T-helper 2 cell treated with Interferon-gamma antibody and Interleukin-4, amounts not matched to agents 100 ng/mL and 5 ng/mL, for 36 hours (primary cell): ENCODE measurements at regions not wholly inside any gene's neighbourhood (a gene's known extent, or its start where the extent isn't known, plus 50 kb on each side); places are given as distances from the start of the nearest gene placed in this dataset.

ENCODE experiments used
- intact Hi-C: fragments of 100-400 bp; cut with micrococcal nuclease; formaldehyde crosslinking; loops from one replicate; pipeline ENCODE4 v1.15.1; 2023

DNA sequence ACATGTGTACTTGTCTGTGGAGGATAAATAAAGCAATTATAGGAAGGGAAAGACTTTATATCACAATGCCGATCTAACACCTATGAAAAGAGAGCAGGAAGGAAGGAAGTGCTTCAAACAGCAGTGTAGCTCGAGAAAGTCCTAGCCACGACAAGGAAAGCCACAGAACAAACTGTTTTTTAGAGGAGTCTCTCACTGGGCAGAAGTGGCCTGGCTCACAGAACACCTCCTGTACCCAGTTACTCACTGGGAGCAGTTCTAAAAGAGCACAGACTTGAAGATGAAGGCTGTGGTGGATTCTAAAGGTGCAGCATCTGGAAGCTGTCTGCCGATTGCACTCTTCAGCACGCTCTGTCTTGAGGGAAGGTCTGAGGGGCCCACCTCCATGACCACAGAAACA lies 248.8 kb upstream of the ATP11B start:
- intact Hi-C loops: no loop called here

DNA sequence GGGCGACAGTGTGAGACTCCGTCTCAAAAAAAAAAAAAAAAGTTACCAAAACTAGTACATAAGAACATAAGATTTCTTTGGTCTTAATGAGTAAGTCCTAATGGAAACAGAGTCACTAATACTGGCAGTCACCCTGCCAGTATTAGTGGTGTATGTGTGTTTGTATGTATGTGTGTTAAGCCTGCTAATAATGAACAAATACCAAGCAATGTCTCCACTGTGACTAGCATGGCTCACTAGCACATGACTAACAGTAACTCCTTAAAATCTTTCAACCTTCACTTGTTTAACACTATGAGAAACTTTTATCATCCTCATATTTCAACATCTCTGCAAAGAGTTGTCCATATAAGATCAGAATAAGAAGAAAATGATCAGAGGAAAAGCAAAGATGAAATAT lies 231.0 kb upstream of the ATP11B start:
- intact Hi-C loops: no loop called here

DNA sequence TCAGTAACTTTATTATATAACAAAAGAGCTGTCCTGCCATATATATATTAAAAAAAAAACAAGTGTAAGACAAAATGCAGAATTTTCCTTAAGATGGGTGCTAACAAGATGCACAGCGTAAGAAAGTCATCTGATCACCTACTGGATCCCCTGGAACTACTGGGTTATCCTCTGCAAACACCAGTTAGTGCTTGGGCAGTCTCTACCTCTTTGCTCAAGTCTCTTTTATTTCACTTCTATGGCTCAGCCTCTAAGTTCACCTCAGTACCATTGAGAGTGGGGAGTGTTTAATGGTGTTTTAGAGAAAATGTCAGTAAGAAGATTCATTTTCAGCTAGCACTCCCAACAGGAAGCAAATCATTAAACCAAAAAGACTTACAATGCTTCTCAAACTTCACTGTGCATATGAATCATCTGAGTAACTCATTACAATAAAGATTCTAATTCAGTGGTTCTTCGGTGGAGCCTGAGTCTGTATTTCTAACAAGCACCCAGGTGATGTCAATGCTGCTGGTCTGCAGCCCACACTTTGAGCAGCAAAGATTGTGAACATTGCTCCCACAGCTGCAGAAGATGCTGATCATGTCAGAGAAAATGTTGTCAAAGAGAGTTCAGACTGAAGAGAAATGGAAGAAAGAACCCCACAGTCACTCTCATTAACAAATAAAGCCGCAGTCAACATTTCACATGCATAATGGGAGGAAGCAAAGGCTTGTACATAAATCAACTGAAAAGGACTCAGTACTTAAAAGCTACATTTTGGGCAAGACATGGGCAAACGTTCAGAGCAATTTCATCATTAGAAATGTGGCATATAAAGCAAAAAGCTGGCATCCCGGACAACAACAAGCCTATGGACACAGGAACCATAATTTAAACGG lies 227.1 kb upstream of the ATP11B start:
- intact Hi-C loops: no loop called here

DNA sequence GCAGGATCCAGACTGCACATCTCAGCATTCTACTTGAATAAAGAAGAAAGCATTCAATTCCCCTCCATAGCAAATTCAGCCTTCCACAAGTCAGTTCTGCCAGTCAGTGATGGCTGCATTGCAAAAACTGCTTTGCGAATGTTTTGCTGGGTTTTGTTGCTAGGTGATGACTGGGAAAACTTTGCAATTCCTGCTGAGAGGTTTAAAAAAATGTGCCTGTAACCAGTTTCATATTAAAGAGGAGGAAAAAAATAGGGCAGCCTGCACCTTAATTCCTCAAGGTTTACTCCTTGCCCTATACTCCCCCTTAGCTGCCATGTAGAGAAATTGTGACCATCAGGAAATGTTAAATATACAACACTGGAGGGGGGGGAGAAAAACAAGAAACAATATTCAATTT lies 225.6 kb upstream of the ATP11B start:
- intact Hi-C loops: no loop called here

DNA sequence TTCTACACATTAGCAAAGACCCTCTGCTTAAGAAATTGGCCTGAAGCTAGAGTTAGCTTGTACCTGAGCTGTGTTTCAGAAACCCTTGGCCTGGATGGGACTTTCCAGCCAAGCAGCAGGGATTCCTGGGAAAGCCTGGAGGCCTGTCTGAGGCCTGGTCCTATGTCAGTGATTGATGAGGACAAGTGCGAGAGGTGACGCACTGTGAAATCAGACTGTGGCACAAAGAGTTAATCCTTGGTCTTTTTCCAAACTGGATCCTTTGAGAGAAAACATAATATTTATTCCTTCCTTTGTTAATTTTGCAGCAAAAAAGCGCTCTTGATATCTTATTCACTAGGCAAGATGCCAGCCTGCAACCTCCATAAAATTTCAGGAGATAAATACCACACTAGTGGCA lies 225.0 kb upstream of the ATP11B start:
- intact Hi-C loops: no loop called here

DNA sequence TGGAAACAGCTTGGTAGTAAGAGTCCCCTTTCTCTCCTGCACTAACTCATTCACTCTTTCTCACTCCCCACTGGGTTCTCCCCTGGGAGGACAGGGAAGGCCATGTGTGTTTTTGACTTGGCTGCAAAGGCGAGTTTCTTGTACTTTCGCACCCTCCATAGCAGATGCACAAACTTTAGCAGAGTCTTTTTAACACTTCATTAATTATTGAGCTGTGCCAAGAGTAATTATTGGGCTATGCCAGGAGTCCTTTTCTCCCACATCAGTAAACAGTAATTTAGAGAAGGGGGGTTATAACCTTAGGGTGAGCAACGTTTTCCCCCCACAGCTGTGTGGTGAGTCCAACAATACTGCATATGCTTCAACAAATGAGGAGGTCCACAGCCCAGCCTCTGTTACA lies 224.4 kb upstream of the ATP11B start:
- intact Hi-C loops: no loop called here

DNA sequence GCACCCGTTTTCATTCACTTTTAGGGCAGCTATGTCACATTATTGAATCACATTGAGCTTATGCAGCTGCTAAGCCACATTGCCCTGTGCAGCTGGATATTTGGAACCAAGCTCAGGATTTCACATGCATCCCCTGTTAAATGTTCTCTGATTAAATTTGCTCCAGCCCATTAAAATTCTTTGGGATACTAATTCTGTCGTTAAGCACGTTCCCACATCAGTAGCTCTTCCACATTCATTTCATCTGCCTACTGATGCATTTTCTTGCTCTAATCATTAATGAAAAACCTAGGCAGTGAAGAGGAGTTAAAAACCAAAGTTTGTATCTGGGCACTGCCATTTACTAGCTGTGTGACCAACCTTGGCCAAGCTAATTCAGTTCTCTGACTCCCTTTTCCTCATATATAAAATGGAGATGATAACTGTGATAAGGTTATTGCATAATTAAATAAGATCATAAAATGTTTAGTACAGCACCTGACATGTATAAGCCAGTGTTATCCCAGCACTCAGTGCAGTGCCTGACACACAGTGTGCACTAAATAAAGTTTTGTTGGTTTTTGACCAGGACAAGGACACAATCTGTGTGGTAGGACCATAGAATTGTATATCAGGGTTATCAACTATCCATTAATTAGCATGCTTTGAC lies 222.2 kb upstream of the ATP11B start:
- intact Hi-C loops: no loop called here

DNA sequence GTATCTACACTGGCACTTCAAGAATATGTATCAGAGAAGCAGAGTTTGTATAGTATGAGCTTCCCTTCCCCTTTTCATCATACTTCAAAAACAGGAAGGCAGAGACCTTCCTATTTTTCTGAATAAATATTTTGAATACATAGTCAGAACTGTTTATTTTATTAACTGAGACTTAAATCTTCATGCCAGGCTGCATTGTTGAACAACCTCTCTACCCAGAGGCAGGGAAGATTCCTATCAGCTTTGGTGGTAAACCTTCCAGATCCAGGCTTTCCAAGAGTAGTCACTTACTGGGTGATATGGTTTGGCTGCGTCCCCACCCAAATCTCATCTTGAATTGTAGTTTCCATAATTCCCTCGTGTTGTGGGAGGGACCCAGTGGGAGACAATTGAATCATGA lies 217.4 kb upstream of the ATP11B start:
- intact Hi-C loops: no loop called here

DNA sequence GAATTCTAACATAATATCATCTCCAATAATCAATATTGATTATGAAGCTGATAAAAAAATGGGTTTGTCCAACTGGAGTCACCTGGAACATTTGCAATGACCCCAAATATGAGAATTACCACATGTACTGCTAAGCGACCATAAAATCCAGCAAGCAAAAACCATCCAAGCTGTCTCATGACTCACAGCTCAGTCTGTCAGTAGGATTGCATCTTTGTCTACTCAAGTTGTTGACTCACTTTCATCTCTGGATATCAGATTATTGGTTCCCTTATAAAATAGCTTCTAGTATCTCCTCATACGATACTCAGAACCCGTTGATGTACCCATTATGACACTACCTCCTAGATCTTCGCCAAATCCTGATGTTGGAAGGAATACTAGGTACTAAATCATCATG lies 209.8 kb upstream of the ATP11B start:
- intact Hi-C loops: no loop called here

DNA sequence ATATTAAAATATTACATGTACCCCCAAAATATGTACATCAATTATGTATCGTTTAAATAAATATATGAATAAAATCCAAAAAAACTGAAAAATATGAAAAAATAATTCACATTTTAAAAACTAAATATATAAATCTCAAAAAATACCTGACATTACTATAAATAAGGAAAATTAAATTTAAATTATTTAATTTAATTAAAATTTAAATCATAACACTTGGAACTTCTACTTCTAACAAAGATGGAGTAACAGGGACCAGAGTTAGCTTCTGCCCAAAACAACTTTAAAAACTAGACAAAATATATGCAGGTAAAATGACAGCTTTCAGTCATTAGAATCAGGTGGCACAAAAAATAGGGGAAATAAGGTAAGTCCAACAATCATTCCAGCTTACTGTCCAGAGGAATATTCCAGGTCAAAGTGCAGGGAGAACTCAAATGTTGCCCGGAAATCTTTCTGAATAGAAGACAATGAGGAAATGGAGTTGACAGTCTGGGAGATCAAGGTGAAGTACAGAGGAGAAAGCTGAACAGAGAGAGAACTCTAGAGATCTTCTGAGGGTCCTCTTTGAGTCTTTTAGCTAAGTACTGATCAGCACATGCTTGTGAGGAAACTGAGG lies 207.7 kb upstream of the ATP11B start:
- intact Hi-C loops: no loop called here

DNA sequence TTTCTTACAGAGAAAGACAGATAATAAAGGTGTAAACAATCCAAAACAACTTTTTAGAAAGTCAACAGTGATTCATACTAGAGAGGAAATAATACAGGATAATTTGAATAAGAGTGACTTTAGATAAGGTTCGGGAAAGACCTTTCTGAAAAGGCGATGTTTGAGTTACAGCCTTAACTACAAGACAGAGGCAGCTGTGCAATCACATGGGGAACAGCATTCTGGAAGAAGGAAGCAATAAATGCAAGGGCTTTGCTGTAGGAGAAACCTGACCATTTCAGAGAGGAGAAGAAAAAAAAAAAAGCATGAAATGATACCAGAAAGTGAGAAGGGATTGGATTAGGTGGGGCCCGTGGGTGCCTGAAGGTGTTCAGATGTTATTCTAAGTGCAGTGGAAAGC lies 200.6 kb upstream of the ATP11B start:
- intact Hi-C loops: no loop called here

DNA sequence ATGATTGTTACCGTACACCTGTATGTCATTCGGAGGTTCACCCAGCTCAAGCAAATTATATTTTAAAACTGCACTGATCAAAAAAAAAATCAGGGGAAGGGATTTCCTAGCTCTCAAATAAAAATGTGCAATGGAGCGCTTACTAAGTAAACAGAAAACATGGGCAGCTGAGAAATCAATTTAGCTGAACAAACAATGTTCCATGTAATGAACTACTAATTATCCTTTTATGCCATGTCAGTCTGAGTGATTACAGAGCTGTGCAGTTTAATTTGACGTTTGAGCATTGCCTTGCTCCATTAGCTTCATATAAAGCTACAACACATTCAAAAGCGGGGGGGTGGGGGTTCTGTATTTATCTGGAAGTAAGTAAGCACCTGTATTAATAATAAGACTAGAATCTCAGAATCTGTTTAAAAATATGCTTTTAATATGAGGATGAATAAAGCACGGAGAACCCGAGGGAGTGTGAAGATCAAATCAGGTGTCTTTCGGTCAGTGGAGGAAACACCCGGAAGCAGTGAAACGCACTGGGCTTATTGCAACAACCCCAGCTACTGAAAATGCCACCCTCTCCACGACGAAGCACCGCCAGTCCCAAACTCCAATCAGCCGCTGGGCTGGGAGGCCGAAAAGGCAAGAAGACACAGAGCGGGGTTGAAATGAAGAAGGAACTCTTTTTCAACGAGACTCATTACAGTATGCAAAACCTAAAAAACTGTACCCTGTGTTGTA lies 196.5 kb upstream of the ATP11B start:
- intact Hi-C loops: no loop called here

DNA sequence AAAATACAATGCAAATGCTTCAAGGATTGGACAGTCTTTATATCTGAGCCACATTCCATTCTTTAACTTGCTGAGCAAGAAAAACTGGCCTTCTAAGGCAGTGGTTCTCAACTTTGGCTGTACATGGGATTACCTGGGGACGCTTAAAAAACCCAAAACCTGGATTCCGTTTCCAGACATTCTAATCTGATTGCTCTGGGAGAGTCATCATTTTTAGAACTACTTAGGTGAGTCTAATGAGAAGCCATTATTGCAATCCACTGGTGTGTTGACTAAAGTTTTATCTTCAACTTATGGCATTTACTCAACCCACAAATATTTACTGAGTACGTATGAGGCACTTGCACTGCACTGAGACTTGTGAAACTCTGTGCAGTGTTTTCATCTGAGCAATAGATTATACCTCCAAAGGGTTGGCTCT lies 195.7 kb upstream of the ATP11B start:
- intact Hi-C loops: no loop called here

DNA sequence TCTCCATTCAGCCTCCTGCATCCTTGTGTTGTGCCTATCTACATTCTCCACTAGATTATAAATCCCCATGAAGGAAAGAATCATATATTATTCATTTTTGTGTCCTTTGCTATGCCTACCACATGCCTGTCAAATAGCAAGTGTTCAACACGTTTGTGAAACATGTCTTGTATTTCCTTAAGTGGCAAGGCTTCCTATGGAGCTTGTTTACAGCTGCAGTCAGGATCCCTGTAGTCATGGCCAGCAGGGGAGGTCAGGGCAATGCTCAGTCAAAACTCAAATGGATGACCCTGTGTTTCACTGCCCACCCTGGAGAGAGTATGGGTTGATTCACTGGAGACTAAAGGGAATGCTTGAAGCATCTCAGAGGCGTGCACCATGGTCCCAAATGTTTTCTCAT lies 191.7 kb upstream of the ATP11B start:
- intact Hi-C loops: no loop called here

DNA sequence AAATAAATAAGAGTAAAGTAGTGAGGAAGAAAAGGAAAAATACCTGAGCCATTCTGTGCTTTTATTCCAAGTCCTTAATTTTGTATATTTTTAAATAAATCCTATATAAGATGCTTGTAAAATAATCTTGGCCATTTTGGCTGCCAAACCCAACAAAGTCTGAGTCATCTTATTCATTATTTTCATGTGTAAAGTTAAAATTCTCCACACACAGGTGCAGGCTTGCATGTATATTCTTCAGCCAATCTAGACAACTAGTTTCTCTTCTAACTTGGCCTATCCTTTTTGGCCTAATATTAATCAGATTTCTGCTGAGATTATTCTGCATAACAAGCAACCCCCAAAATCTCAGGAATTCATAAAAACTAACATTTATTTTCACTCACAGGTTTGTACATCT lies 189.8 kb upstream of the ATP11B start:
- intact Hi-C loops: no loop called here

DNA sequence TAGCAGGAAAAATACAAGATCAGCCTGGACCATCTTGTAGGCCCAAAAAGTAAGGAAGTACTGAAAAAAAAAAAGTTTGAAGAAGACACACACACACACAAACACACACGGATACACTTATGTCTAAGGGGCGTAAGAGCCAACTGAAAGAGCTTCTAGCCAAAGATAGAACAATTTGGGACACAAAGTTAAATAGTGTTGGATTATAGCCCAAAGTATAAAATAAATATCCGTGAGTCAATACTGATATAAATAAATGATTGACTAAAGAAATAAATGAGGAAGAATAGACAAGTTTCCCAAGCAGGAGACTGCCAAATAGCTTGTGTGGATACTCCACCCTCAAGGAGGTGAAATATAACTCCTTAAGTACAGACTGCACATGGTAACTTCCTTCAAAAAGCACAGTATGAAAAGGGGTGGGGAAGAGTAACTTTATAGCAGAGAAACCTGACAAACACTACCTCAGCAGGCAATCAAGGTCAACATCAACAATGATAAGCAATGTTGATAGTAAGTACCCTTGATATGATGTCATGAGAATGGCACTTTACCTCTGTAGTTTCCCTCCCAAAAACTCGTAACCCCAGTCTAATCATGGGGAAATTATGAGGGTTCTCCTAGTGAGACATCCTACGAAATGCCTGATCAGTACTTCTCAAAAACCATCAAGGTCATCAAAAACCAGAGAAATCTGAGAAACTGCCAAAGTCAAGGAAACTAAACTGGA lies 187.3 kb upstream of the ATP11B start:
- intact Hi-C loops: no loop called here

DNA sequence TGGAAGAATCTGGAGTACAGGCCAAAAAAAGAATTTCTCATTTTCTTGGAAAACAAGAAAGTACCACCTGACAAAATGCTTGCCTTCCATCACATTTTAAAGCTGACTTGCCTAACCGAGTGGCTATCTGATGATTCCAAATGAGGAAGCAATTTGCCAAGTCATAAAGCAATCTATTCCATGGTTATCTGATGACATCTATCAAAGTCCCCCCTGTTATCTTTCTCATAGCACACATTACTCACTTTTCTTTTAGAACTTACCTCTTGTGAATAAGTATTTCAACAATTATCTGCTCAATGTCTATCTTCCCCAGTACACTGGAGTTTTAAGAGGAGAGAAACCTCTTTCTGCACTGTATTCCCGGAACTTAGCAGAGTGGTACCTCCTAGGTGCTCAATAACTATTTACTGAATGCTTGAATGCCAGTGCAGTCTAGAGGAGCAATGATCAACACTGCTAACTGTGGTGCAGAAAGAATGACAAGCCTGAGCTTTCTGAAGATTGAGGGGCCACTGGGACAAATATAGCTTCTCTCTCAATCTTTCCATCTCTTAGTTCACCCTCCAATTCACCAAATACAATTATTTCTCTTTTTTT lies 186.3 kb upstream of the ATP11B start:
- intact Hi-C loops: no loop called here

DNA sequence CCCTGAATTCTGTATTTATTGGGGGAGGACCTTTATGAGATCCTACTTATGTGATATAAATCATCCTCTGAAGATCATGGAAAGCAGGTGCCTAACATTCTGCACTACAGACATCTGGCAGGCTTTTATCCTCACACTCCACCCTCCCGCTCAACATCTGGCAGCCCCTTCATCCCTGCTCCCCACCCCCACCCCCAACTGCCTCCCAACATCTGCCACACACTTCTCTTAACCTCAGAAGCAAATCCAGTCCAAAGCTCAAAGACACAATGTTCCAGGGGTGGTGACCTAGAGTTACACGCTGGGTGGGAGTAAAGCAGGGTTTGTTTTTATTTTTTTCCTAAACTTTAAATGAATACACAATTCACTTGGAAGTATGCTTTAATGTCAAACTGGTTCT lies 184.5 kb upstream of the ATP11B start:
- intact Hi-C loops: no loop called here

DNA sequence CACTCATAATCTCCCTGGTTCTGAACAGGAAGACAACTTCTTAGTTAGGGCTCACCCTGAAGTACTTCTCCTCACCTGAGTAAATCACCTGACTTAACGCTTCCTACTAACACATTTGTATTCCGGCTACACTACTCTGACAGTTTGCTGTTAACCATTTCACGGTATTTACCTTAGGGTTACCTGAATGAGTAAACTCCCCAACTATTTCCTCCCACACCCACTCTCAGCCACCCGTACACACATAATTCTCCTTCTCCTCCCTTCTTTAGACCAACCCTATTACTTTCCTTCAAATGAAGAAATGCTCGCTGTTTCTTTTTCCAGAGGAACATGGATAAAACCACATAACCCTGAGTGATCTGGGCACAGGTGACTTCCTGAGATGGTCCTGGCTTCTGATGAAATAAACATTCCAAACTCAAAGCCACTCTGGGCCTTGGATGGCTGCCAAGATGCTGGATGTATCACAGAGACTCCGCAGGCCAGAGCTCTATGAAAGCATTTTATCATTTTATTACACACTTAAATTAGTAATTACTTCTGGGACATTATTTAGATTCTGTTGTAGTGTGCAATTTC lies 183.6 kb upstream of the ATP11B start:
- intact Hi-C loops: no loop called here

DNA sequence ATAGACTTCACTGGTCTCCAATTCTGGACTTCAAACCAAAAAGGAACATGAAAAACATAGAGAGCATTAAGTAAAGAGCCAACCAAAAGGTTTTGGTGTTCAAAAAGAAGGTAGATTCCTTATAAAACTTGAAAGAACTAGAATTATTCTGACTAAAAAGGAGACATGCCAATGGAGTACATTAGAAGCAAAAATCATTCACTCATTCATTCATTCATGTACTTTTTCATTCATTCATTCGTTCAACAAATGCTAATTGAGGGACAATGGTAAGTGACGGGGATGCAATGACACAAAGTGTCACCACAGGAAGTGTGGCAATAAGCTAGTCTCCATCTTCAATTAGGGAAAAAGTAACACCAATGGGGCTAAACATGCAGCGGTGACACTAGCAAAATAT lies 181.0 kb upstream of the ATP11B start:
- intact Hi-C loops: no loop called here
